LNCAP (cell line): ENCODE measurements at regions not wholly inside any gene's neighbourhood (a gene's known extent, or its start where the extent isn't known, plus 50 kb on each side); places are given as distances from the start of the nearest gene placed in this dataset.

Experiments used
- CTCF ChIP-seq: fragments of 450-650 bp; IDR thresholded peaks from 2 replicates; pipeline ENCODE4 v1.5.1; 2017; ENCODE audit warnings: mild to moderate bottlenecking

DNA sequence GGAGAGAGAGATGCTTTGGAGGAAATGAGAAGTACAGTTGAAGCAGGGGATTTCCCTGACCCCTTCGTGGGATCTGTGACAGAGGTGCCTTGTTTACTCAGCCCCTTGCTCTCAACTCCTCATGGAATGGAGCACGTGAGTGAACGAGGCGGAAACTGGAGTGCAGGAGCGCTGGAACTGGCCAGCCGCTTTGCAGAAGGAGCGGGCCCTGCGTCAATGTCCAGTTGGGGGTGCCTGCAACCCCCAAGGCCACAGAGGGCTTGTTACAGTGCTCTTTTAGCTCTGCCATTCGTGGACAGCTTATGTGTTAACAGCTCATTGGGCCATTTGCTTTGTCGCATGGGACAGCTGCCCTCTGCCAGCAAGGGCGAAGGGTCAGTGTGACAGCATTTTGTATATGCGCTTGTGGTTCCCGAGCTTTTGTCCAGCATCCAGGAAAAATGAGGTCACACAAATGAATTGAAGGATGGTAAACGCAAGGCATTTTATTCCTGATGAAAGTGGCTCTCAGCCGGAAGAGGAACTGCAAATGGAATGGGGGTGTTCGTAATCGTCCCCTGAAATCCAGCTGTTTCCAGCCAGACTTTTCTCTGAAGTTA lies 1395.1 kb downstream of the CDH8 start:
- TF ChIP-seq CTCF: no peak

- TF ChIP-seq CTCF: no peak
Observed at GRCh38 chr16:60640038-60640437, 1396.2 kb downstream of the CDH8 start.

DNA sequence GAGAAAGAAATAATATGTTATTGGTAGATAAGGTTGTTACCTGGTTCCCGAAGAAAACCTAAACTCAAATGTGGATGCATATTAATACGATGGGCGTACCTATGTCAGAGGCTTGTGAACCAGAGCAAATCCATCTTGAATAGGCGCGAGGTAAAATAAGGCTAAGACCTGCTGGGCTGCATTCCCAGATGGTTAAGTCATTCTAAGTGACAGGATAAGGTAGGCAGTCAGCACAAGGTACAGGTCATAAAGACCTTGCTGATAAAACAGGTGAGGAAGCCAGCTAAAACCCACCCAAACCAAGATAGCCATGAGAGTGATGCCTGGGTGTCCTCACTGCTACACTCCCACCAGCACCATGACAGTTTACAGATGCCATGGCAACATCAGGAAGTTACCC lies 1400.1 kb downstream of the CDH8 start:
- TF ChIP-seq CTCF: no peak

- TF ChIP-seq CTCF: no peak
Observed at GRCh38 chr16:60635548-60635947, 1400.7 kb downstream of the CDH8 start.

DNA sequence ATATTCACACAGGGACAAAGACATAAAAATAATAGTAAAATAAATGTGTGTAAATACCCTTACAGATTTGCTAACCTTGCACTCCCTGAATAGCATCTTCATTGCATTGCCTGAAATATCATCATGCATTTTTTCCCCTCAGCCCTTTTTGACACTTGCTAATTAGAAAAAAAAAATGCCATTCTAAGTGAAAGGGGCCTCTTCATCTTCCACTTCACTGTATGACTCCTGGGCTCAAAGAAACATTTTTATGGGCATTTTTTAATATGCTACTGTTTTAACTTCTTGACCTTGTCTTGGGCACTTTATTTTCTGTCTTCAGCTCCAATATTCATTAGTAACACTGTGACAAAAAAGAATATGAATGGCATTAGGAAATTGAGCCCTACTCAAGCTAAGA lies 1424.4 kb downstream of the CDH8 start:
- no peak for TF ChIP-seq CTCF

- TF ChIP-seq CTCF: no peak
Observed at GRCh38 chr16:60608971-60609370, 1427.3 kb downstream of the CDH8 start.

- TF ChIP-seq CTCF: no peak
Observed at GRCh38 chr16:60605176-60605575, 1431.1 kb downstream of the CDH8 start.

DNA sequence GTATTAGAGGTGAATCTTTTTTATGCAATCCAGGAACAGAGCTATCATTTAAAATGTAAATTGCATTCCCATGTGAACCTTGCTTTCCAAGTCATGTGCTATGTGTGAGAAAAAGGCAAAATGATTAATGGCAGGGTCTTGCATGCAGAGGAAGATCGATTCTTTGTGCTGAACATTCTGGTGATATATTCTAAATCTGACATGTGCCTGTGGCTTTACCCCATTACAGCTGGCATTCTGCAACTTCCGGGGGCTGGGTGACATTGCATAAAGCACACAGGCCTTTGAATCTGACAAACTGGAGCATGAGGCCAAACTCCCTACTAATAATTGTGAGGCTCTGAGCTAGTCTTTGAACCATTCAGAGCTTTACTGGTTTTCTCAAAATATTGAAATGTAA lies 1449.7 kb downstream of the CDH8 start:
- no peak for TF ChIP-seq CTCF
